AG04450 (cell line): ENCODE measurements at regions not wholly inside any gene's neighbourhood (a gene's known extent, or its start where the extent isn't known, plus 50 kb on each side); places are given as distances from the start of the nearest gene placed in this dataset.

ENCODE experiments used
- CTCF ChIA-PET: fragments of 300-600, 350-600 bp; formaldehyde crosslinking; extraction: SDS; loops from one replicate; lab custom pipeline; 2022; ENCODE audit warnings: antibody characterized with exemption, inconsistent platforms; lab: Charles Lee
- POLR2A ChIA-PET: fragments of 350-600 bp; formaldehyde crosslinking; extraction: SDS; loops from one replicate; lab custom pipeline; 2021; ENCODE audit warnings: antibody characterized with exemption, inconsistent platforms; lab: Yijun Ruan, JAX
- DNase-seq: peaks from one replicate; pipeline ENCODE4 v3.0.0-alpha.2; 2011; ENCODE audit warnings: low read depth, low spot score
- H3K27ac ChIP-seq: one replicate; pipeline ENCODE4 v1.5.1; 2012; ENCODE audit warnings: low read depth, low read length, control low read depth
- H3K27me3 ChIP-seq: one replicate; pipeline ENCODE4 v1.6.0; 2012; ENCODE audit warnings: low read length; ENCODE audit not compliant: control insufficient read depth, insufficient read depth
- H3K4me3 ChIP-seq: 2 replicates; pipeline ENCODE4 v1.5.1; 2011; ENCODE audit warnings: mild to moderate bottlenecking, low read depth, low read length, control low read depth
- H3K9me3 ChIP-seq: 2 replicates; pipeline ENCODE4 v1.5.1; 2012; ENCODE audit warnings: low read length; ENCODE audit not compliant: control insufficient read depth, insufficient read depth
- TF ChIP-seq, protein P1 (sequence below): IDR thresholded peaks from 2 replicates; pipeline ENCODE4 v1.5.1; 2011; ENCODE audit warnings: low read depth, low read length, control low read depth, inconsistent platforms

GRCh38 chr9:7533376-7534090 is 266.0 kb downstream of the DMAC1 start:
- Histone ChIP-seq H3K27me3 (no peaks in the 10 kb centered on the region), H3K4me3 (no peak overlapping the region), H3K9me3 (no peaks in the 10 kb centered on the region), H3K27ac (no peak overlapping the region)
- POLR2A ChIA-PET, result no interaction called here
- CTCF ChIA-PET, result interaction anchor here (1.3 to 2.2 kb wide), 6 partner anchors 132 to 706 kb away, joined by 4 to 12 read pairs (median 6); no protein-coding TSS in a partner anchor
- TF ChIP-seq, protein P1, sequence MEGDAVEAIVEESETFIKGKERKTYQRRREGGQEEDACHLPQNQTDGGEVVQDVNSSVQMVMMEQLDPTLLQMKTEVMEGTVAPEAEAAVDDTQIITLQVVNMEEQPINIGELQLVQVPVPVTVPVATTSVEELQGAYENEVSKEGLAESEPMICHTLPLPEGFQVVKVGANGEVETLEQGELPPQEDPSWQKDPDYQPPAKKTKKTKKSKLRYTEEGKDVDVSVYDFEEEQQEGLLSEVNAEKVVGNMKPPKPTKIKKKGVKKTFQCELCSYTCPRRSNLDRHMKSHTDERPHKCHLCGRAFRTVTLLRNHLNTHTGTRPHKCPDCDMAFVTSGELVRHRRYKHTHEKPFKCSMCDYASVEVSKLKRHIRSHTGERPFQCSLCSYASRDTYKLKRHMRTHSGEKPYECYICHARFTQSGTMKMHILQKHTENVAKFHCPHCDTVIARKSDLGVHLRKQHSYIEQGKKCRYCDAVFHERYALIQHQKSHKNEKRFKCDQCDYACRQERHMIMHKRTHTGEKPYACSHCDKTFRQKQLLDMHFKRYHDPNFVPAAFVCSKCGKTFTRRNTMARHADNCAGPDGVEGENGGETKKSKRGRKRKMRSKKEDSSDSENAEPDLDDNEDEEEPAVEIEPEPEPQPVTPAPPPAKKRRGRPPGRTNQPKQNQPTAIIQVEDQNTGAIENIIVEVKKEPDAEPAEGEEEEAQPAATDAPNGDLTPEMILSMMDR, result no peak
- no peak for DNase-seq

- no peak overlapping the region for H3K4me3 ChIP-seq
- H3K27ac ChIP-seq, result no peak overlapping the region
- CTCF ChIA-PET, result no interaction called here
- POLR2A ChIA-PET, result no interaction called here
- TF ChIP-seq, protein P1, result no peak
- no peak for DNase-seq
- no peaks in the 10 kb centered on the region for H3K27me3 ChIP-seq
- H3K9me3 ChIP-seq, result no peaks in the 10 kb centered on the region
Measured at GRCh38 chr9:7523426-7524043, 276.0 kb downstream of the DMAC1 start.

GRCh38 chr9:7520396-7520795 is 279.2 kb downstream of the DMAC1 start:
- no peak for DNase-seq
- TF ChIP-seq, protein P1, result no peak
- H3K4me3 ChIP-seq, result no peak overlapping the region
- POLR2A ChIA-PET, result no interaction called here
- CTCF ChIA-PET, result no interaction called here
- H3K9me3 ChIP-seq, result no peaks in the 10 kb centered on the region
- H3K27ac ChIP-seq, result no peak overlapping the region
- H3K27me3 ChIP-seq, result no peaks in the 10 kb centered on the region

- TF ChIP-seq, protein P1, result no peak
- no peak for DNase-seq
- Histone ChIP-seq H3K27ac (no peak overlapping the region), H3K4me3 (no peak overlapping the region), H3K27me3 (no peaks in the 10 kb centered on the region), H3K9me3 (no peaks in the 10 kb centered on the region)
- CTCF ChIA-PET, result no interaction called here
- POLR2A ChIA-PET, result no interaction called here
Measured at GRCh38 chr9:7516376-7516775, 283.2 kb downstream of the DMAC1 start.

DNA sequence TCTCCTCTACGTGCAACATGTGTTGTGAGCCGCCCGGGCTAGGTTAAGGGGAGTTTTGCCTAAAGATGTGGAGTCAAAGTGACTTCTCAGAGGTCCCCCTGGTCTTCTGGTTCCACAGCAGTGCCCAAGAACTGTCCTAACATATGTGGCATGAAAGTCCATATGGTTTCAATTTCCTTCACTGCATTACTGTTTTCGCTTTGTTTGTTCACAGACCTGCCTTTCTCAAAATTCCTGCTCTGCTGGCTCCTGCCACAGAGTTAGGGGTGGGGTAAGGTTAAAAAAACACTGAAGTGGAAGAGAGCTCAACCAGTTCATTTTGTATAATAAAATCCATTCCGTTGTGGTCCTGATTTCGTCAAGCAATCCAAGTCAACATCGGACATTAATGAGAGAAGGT is 289.4 kb downstream of the DMAC1 start:
- ChIA-PET POLR2A (no interaction called here), CTCF (interaction anchor here (0.8 to 1.2 kb wide), 3 partner anchors 24 to 458 kb away, joined by 3 to 4 read pairs (median 4); no protein-coding TSS in a partner anchor)
- TF ChIP-seq, protein P1, result no peak
- Histone ChIP-seq H3K4me3 (peak overlapping the region; percentile 1; the same call in 1 of the 2 replicates), H3K27me3 (peaks cover 2% of the 10 kb centered on the region), H3K9me3 (no peaks in the 10 kb centered on the region), H3K27ac (no peak overlapping the region)
- no peak for DNase-seq
